ENCODE measurements at regions not wholly inside any gene's neighbourhood (a gene's known extent, or its start where the extent isn't known, plus 50 kb on each side); places are given as distances from the start of the nearest gene placed in this dataset.

GRCh38 chr13:30835442-30835841, 70.6 kb upstream of the MEDAG start:
- TF ChIP-seq CTCF (IDR thresholded peaks at IDR 0.05 in 2 of 3, conservative IDR thresholded peaks at IDR 0.05 in 1 of 3; ENCODE audit: control insufficient read depth in 2 of 3, extremely low read depth in 1 of 3, insufficient read depth in 1 of 3, low read depth in 3 of 3, low read length in 3 of 3) (no peak), ZBTB4 (CRISPR knock-in tag; IDR thresholded peaks at IDR 0.05) (no peak), SIN3A (IDR thresholded peaks at IDR 0.05; ENCODE audit: low read depth, low read length) (no peak), SREBF2 (IDR thresholded peaks at IDR 0.05; ENCODE audit: low read length) (no peak), MXI1 (IDR thresholded peaks at IDR 0.05; ENCODE audit: low read depth, low read length) (no peak), MAX (IDR thresholded peaks at IDR 0.05; ENCODE audit: low read depth, low read length) (no peak), BCLAF1 (IDR thresholded peaks at IDR 0.05) (no peak), FOS (IDR thresholded peaks at IDR 0.05; ENCODE audit: borderline replicate concordance, extremely low read depth, insufficient read length) (no peak), ZBTB11 (CRISPR knock-in tag; IDR thresholded peaks at IDR 0.05) (no peak), ZNF217 (IDR thresholded peaks at IDR 0.05) (no peak)

Data from GM12878 (cell line).